CD8-positive, alpha-beta memory T cell (primary cell): ENCODE measurements at regions not wholly inside any gene's neighbourhood (a gene's known extent, or its start where the extent isn't known, plus 50 kb on each side); places are given as distances from the start of the nearest gene placed in this dataset.

Source experiments
- CTCF ChIA-PET: fragments of 350-600 bp; sonication (Branson Sonifier 250); formaldehyde crosslinking; loops from one replicate; lab custom pipeline; 2021; ENCODE audit warnings: antibody characterized with exemption; lab: Charles Lee
- POLR2A ChIA-PET: fragments of 350-600 bp; sonication (Branson Sonifier 250); formaldehyde crosslinking; loops from one replicate; lab custom pipeline; 2021; ENCODE audit warnings: antibody characterized with exemption; lab: Charles Lee
- DNase-seq, 5 donors: peaks; one replicate each; pipeline versions ENCODE4 v3.0.0 to v3.0.0-alpha.2; 2020 to 2022; ENCODE audit warnings: mixed read lengths in 1 of 5
- H3K27ac ChIP-seq: one replicate; pipeline ENCODE4 v1.7.0; 2013; ENCODE audit warnings: low read depth, mild to moderate bottlenecking, low read length, moderate library complexity
- H3K27me3 ChIP-seq: 2 replicates; pipeline ENCODE4 v1.7.0; 2013; ENCODE audit warnings: low read length, mild to moderate bottlenecking; ENCODE audit not compliant: insufficient read depth, poor library complexity, severe bottlenecking
- H3K36me3 ChIP-seq: 2 replicates; pipeline ENCODE4 v1.7.0; 2013; ENCODE audit warnings: mild to moderate bottlenecking, low read length, moderate library complexity; ENCODE audit not compliant: insufficient read depth
- H3K4me1 ChIP-seq: 2 replicates; pipeline ENCODE4 v1.7.0; 2013; ENCODE audit warnings: mild to moderate bottlenecking, low read length, moderate library complexity; ENCODE audit not compliant: insufficient read depth
- H3K4me3 ChIP-seq: 2 replicates; pipeline ENCODE4 v1.7.0; 2013; ENCODE audit warnings: mild to moderate bottlenecking, low read length
- H3K9me3 ChIP-seq: 2 replicates; pipeline ENCODE4 v1.7.0; 2013; ENCODE audit warnings: mild to moderate bottlenecking, low read length
- H3K27ac Mint-ChIP-seq, 8 donors: one replicate each; pipeline ENCODE4 v1.8.0; 2020 to 2021; ENCODE audit warnings: mixed read lengths in 8 of 8, mild to moderate bottlenecking in 6 of 8, inconsistent platforms in 3 of 8, moderate library complexity in 3 of 8
- H3K27me3 Mint-ChIP-seq, 2 donors: one replicate each; pipeline ENCODE4 v1.8.0; 2020 to 2021; ENCODE audit warnings: mixed read lengths in 2 of 2, mild to moderate bottlenecking in 1 of 2, moderate library complexity in 1 of 2
- H3K36me3 Mint-ChIP-seq, 3 donors: one replicate each; pipeline ENCODE4 v1.8.0; 2020 to 2021; ENCODE audit warnings: mixed read lengths in 3 of 3, inconsistent platforms in 1 of 3, mild to moderate bottlenecking in 1 of 3
- H3K4me1 Mint-ChIP-seq, 3 donors: one replicate each; pipeline ENCODE4 v1.8.0; 2020 to 2021; ENCODE audit warnings: mixed read lengths in 3 of 3, inconsistent platforms in 1 of 3, mild to moderate bottlenecking in 1 of 3
- H3K4me3 Mint-ChIP-seq, 7 donors: one replicate each; pipeline ENCODE4 v1.8.0; 2020 to 2021; ENCODE audit warnings: mixed read lengths in 7 of 7, mild to moderate bottlenecking in 6 of 7, moderate library complexity in 4 of 7, inconsistent platforms in 2 of 7
- H3K9me3 Mint-ChIP-seq, 5 donors: one replicate each; pipeline ENCODE4 v1.8.0; 2020 to 2022; ENCODE audit warnings: mixed read lengths in 5 of 5, mild to moderate bottlenecking in 3 of 5, moderate library complexity in 2 of 5, inconsistent platforms in 1 of 5

DNA sequence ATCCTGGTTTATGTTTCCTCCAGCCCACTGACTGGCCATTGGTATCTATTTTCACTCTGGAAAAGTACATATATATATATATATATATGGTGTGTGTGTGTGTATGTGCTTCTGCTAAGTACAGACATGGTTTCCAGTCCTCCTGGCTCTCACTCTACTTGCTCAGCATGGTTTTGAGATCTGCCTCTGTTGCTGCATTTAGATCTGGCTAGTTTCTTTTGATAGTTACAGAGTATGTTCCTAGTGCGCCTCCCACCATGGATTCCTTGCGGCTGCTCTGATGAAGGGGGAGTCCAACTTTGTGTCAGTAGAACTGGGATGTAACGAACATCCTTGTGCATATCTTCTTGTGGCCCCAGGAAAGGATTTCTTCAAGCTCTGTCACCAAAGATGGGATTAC, 274.1 kb downstream of the MIAT start:
- Mint-ChIP-seq H3K4me3 (no peak overlapping the region), H3K27me3 (peaks cover 4 to 14% of the 10 kb centered on the region in 2 donors), H3K27ac (no peak overlapping the region), H3K9me3 (peaks cover 0 to 2% (median 0%) of the 10 kb centered on the region in 5 donors), H3K4me1 (no peaks in the 10 kb centered on the region), H3K36me3 (peaks cover 0 to 4% (median 0%) of the 10 kb centered on the region in 3 donors)
- Histone ChIP-seq H3K4me3 (no peak overlapping the region), H3K27me3 (no peaks in the 10 kb centered on the region), H3K9me3 (no peaks in the 10 kb centered on the region), H3K36me3 (no peaks in the 10 kb centered on the region), H3K27ac (no peak overlapping the region), H3K4me1 (no peaks in the 10 kb centered on the region)
- no peak for DNase-seq
- ChIA-PET POLR2A (no interaction called here), CTCF (no interaction called here)

- no peak overlapping the region for H3K4me3 Mint-ChIP-seq
- no peaks in the 10 kb centered on the region for H3K27me3 ChIP-seq
- H3K36me3 Mint-ChIP-seq: peaks cover 0 to 12% (median 3%) of the 10 kb centered on the region in 3 donors
- no peak for DNase-seq
- no peak overlapping the region for H3K27ac ChIP-seq
- ChIA-PET POLR2A (no interaction called here), CTCF (no interaction called here)
- H3K4me1 Mint-ChIP-seq: no peaks in the 10 kb centered on the region
- H3K9me3 ChIP-seq: no peaks in the 10 kb centered on the region
- H3K27me3 Mint-ChIP-seq: peaks cover 2 to 17% of the 10 kb centered on the region in 2 donors
- H3K4me1 ChIP-seq: no peaks in the 10 kb centered on the region
- H3K4me3 ChIP-seq: no peak overlapping the region
- H3K36me3 ChIP-seq: no peaks in the 10 kb centered on the region
- peaks cover 0 to 9% (median 3%) of the 10 kb centered on the region in 5 donors for H3K9me3 Mint-ChIP-seq
- H3K27ac Mint-ChIP-seq: no peak overlapping the region
These were observed 275.8 kb downstream of the MIAT start for GRCh38 chr22:26933105-26933590.

GRCh38 chr22:26937213-26937612, 279.8 kb downstream of the MIAT start:
- H3K4me1 ChIP-seq: no peaks in the 10 kb centered on the region
- Mint-ChIP-seq H3K4me3 (no peak overlapping the region), H3K4me1 (no peaks in the 10 kb centered on the region), H3K27ac (no peak overlapping the region), H3K36me3 (peaks cover 0 to 18% (median 3%) of the 10 kb centered on the region in 3 donors), H3K27me3 (peaks cover 6 to 17% of the 10 kb centered on the region in 2 donors), H3K9me3 (peaks cover 0 to 9% (median 3%) of the 10 kb centered on the region in 5 donors)
- no peaks in the 10 kb centered on the region for H3K36me3 ChIP-seq
- no peak for DNase-seq
- H3K4me3 ChIP-seq: no peak overlapping the region
- H3K27me3 ChIP-seq: no peaks in the 10 kb centered on the region
- CTCF ChIA-PET: no interaction called here
- no peaks in the 10 kb centered on the region for H3K9me3 ChIP-seq
- POLR2A ChIA-PET: no interaction called here
- no peak overlapping the region for H3K27ac ChIP-seq

GRCh38 chr22:26939466-26939865, 282.1 kb downstream of the MIAT start:
- Histone ChIP-seq H3K36me3 (no peaks in the 10 kb centered on the region), H3K27me3 (no peaks in the 10 kb centered on the region), H3K4me1 (no peaks in the 10 kb centered on the region), H3K4me3 (no peak overlapping the region), H3K9me3 (no peaks in the 10 kb centered on the region), H3K27ac (no peak overlapping the region)
- Mint-ChIP-seq H3K27me3 (peaks cover 6 to 22% of the 10 kb centered on the region in 2 donors), H3K9me3 (peaks cover 0 to 9% (median 3%) of the 10 kb centered on the region in 5 donors), H3K36me3 (peaks cover 0 to 18% (median 3%) of the 10 kb centered on the region in 3 donors), H3K4me3 (no peak overlapping the region), H3K4me1 (no peaks in the 10 kb centered on the region), H3K27ac (no peak overlapping the region)
- POLR2A ChIA-PET: no interaction called here
- no peak for DNase-seq
- CTCF ChIA-PET: no interaction called here

- ChIA-PET POLR2A (no interaction called here), CTCF (no interaction called here)
- Mint-ChIP-seq H3K27ac (no peak overlapping the region), H3K4me3 (no peak overlapping the region), H3K9me3 (peaks cover 0 to 8% (median 3%) of the 10 kb centered on the region in 5 donors), H3K4me1 (no peaks in the 10 kb centered on the region), H3K36me3 (peaks cover 0 to 11% (median 3%) of the 10 kb centered on the region in 3 donors), H3K27me3 (peaks cover 6 to 16% of the 10 kb centered on the region in 2 donors)
- H3K4me1 ChIP-seq: no peaks in the 10 kb centered on the region
- no peaks in the 10 kb centered on the region for H3K9me3 ChIP-seq
- H3K36me3 ChIP-seq: no peaks in the 10 kb centered on the region
- H3K27ac ChIP-seq: no peak overlapping the region
- no peak overlapping the region for H3K4me3 ChIP-seq
- no peak for DNase-seq
- H3K27me3 ChIP-seq: no peaks in the 10 kb centered on the region
These were observed 284.7 kb downstream of the MIAT start for GRCh38 chr22:26941896-26942636.

GRCh38 chr22:26942637-26942957, 285.2 kb downstream of the MIAT start:
- H3K27ac Mint-ChIP-seq: no peak overlapping the region
- no peak for DNase-seq
- peaks cover 0 to 9% (median 2%) of the 10 kb centered on the region in 3 donors for H3K36me3 Mint-ChIP-seq
- H3K4me3 Mint-ChIP-seq: no peak overlapping the region
- POLR2A ChIA-PET: no interaction called here
- no peak overlapping the region for H3K27ac ChIP-seq
- H3K27me3 Mint-ChIP-seq: peaks cover 6 to 16% of the 10 kb centered on the region in 2 donors
- H3K9me3 ChIP-seq: no peaks in the 10 kb centered on the region
- no peaks in the 10 kb centered on the region for H3K4me1 ChIP-seq
- no peaks in the 10 kb centered on the region for H3K27me3 ChIP-seq
- peaks cover 0 to 5% (median 2%) of the 10 kb centered on the region in 5 donors for H3K9me3 Mint-ChIP-seq
- no peaks in the 10 kb centered on the region for H3K36me3 ChIP-seq
- H3K4me1 Mint-ChIP-seq: no peaks in the 10 kb centered on the region
- CTCF ChIA-PET: interaction anchor here (0.6 kb wide), 1 partner anchor 19 kb away, joined by 3 read pairs; no protein-coding TSS in a partner anchor
- H3K4me3 ChIP-seq: no peak overlapping the region

GRCh38 chr22:26945565-26945964, 288.2 kb downstream of the MIAT start:
- DNase-seq: no peak
- H3K4me1 Mint-ChIP-seq: no peaks in the 10 kb centered on the region
- Histone ChIP-seq H3K4me3 (no peak overlapping the region), H3K4me1 (no peaks in the 10 kb centered on the region), H3K36me3 (no peaks in the 10 kb centered on the region), H3K27ac (no peak overlapping the region), H3K9me3 (no peaks in the 10 kb centered on the region), H3K27me3 (peaks cover 1% of the 10 kb centered on the region)
- CTCF ChIA-PET: no interaction called here
- H3K9me3 Mint-ChIP-seq: no peaks in the 10 kb centered on the region
- no peaks in the 10 kb centered on the region for H3K36me3 Mint-ChIP-seq
- POLR2A ChIA-PET: no interaction called here
- no peak overlapping the region for H3K27ac Mint-ChIP-seq
- no peak overlapping the region for H3K4me3 Mint-ChIP-seq
- peaks cover 0 to 22% of the 10 kb centered on the region in 2 donors for H3K27me3 Mint-ChIP-seq

DNA sequence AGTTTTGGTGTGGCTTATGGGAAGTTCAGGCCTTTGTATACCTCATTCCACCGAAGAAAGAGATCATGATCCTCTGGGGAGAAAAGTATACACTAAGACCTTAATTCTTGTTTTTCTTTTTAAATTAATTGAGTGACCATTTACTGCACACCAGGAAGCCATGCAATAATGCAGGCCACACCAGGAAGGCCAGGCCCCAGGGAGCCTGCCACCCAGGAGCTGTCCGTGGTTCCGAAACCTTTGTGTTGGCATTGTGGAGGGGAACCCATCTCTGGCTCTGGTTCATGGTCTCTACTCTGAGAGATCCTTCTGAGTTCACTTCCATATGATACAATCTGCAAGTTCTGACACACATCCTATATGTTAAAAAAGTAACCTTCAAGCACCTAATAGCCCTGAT, 291.8 kb downstream of the MIAT start:
- no peak overlapping the region for H3K4me3 Mint-ChIP-seq
- Histone ChIP-seq H3K4me1 (no peaks in the 10 kb centered on the region), H3K4me3 (no peak overlapping the region), H3K27me3 (peaks cover 3% of the 10 kb centered on the region), H3K27ac (no peak overlapping the region), H3K36me3 (no peaks in the 10 kb centered on the region), H3K9me3 (no peaks in the 10 kb centered on the region)
- ChIA-PET POLR2A (no interaction called here), CTCF (no interaction called here)
- peaks cover 13 to 47% of the 10 kb centered on the region in 2 donors for H3K27me3 Mint-ChIP-seq
- H3K36me3 Mint-ChIP-seq: no peaks in the 10 kb centered on the region
- no peak for DNase-seq
- no peak overlapping the region for H3K27ac Mint-ChIP-seq
- no peaks in the 10 kb centered on the region for H3K4me1 Mint-ChIP-seq
- peaks cover 0 to 2% (median 0%) of the 10 kb centered on the region in 5 donors for H3K9me3 Mint-ChIP-seq
